Muscle of back (tissue), 3 donors: ENCODE measurements at regions not wholly inside any gene's neighbourhood (a gene's known extent, or its start where the extent isn't known, plus 50 kb on each side); places are given as distances from the start of the nearest gene placed in this dataset.
"Not testable (repeated sequence)": the region's sequence is repeated elsewhere in the genome, so short reads cannot be mapped to it uniquely, and the experiment has no call there.

Experiments
- DNase-seq, 3 donors: peaks; one replicate each; pipeline versions ENCODE4 v3.0.0 to v3.0.0-alpha.2; 2013

DNA sequence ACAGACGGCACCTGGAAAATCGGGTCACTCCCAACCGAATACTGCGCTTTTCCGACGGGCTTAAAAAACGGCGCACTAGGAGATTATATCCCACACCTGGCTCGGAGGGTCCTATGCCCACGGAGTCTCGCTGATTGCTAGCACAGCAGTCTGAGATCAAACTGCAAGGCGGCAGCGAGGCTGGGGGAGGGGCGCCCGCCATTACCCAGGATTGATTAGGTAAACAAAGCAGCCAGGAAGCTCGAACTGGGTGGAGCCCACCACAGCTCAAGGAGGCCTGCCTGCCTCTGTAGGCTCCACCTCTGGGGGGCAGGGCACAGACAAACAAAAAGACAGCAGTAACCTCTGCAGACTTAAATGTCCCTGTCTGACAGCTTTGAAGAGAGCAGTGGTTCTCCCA, 64.5 kb downstream of the SLC30A10 start:
- not testable (repeated sequence) for DNase-seq

DNA sequence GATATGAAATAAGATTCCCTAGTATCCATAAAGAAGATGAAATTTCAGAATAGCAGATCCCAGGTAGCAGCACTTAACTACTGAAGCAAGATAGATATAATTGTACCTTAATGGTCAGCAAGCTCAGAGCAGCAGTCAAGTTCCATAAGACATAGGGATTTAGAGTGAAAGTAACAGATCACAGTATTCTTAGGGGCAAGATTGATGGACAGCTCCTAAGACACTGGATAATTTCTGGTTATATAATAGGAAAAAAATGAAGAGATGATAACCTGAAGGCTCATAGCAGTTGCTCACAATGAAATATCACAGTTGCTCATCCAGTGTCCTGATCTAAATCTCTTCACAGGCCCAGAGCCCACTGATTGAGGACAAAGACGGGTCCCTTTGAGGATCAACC, 66.0 kb downstream of the SLC30A10 start:
- DNase-seq, result no peak

DNA sequence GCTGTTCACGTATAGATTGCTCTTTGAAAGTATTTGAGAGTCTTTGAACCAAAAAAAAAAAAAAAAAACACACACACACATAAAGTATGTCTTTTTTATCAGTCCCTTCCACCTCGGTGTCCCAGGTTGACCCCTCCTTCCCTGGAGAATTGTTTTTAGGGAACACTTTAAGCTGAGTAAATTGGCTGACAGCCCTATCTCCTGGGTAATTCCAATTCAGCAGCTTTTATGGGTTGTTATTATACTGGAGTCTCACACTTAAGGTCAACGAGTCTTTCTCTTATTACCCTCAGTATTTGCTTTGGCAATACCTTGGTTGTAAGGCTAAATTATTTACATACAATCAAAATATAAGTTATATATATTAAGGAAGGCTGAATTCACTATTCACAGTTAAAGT, 69.4 kb downstream of the SLC30A10 start:
- DNase-seq, result no peak

DNA sequence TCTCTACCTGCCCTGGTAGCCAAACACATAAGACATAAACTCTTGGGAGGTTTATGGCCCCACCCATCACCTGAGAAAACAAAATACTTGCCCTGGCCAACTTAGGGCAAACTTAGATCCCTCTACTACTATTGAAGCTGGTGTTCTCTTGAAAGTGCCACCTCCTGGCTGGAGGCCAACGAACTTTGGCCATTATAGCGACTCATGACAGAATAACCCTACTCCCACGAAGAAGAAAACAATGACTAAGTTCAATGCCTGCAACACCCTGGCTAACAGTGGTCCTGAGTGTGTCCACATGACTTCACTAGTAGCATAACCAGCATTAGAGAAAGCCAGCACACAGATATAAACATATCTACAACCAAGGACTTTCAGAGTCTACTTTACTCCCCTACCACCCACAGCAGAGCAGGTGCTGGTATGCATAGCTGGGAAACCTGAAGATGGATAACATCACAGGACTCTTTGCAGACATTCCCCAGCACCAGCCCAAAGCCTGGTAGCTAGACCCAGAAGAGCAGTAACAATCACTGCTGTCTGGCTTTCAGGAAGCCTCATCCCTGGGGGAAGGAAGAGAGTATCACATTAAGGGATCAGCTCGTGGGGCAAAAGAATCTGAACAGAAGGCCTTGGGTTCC, 81.0 kb downstream of the SLC30A10 start:
- DNase-seq, result no peak

DNA sequence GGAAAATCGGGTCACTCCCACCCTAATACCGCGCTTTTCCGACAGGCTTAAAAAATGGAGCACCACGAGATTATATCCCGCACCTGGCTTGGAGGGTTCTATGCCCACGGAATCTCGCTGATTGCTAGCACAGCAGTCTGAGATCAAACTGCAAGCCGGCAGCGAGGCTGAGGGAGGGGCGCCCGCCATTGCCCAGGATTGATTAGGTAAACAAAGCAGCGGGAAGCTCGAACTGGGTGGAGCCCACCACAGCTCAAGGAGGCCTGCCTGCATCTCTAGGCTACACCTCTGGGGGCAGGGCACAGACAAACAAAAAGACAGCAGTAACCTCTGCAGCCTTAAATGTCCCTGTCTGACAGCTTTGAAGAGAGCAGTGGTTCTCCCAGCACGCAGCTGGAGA, 88.8 kb downstream of the SLC30A10 start:
- DNase-seq, result not testable (repeated sequence)

DNA sequence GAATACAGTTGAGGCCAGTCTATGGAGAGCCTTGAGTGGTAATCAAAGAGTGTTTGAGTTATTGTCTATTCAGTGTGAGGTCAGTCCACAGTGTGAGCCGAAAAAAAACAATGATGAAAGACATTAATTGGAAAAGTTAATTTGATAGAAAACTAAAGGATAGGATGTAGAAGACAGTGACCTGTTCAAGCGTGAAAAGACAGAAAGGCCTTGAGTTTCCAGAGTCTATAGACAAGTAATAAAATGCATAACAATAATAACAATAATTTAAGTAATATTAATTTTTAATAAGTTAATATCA, 90.4 kb downstream of the SLC30A10 start:
- no peak for DNase-seq

DNA sequence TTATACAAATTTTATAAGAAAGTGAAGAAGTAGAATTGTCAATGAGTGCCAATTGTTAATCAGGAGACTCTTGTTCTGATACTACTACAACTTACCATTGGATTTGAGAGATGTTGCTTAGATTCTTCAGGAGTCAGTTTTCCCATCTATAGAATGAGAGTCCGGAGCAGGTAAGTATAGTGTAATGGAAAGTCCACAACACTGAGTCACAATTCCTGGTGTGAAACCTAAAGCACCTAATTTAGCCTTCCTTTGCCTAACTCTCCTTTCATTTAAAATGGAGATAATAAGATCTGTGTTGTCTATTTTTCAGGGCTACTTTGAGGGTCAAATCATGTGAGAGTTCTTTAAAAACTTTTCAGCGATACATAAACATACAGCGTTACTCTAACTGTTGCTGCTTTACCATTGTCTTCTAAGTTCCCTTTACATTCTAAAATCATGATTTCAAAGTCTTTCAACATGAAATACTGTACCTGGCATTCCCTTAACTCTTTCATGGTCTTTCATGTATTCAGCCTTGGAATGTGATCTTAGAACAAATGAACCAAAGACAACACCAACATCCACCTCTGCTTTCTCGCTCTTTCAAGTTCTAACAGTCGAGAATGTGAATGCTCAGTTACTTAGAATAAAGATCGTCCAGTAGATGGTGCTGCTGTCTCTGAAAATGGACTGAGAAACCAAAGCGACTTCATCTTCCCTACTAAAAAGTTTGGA, 90.9 kb downstream of the SLC30A10 start:
- DNase-seq, result peak; percentile 38 to 72 (median 50)

DNA sequence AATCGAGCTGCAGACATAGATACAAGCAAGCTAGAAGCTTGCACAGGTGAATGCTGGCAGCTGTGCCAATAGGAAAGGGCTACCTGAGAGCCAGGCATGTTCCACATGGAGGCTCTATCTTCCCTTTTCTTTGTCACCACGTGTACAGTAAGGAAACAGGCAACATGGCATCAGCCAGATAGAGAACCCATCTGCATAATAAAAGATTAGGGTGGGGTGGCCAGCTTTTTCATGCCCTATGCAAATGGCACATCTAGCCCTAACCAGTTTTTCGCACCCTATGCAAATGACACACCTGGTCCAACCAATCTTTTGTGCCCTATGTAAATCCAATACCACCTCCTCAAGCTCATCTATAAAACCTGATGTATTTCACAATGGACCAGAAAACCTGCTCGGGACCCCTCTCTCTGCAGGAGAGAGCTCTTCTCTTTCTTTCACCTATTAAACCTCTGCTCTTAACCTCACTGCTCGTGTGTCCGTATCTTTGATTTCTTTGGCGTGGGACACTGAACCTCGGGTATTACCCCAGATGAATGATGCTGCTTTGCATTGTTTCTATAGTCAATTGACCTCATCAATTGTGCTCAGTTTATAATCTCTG, 93.9 kb downstream of the SLC30A10 start:
- no peak for DNase-seq

DNA sequence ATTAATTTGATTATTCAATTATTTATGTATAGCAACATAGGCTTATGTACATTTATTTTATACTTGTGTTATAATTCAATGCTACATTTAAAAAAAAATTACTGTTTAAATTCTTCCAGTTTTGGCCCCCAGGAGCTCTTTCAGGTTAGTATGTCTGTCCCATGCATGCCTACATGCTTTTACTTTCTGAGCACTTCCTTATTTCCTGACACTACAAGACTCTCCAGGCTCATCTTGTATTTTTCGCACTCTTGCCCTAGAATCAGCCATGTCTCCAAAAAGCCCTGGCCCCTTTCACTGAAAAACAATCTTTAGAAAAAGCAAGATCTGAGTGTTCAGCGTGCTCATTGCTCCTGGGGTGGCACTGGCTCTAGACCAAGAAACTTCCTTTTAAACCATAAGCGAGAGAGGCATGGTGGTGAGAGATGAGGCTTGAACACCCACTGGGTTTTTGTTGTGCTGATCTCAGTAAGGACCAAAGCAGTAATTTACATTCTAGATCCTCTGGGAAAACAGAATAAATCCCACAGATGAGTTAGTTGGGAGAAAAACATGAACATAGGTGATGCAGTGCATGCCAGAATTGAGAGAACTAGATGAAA, 95.0 kb downstream of the SLC30A10 start:
- DNase-seq, result no peak

DNA sequence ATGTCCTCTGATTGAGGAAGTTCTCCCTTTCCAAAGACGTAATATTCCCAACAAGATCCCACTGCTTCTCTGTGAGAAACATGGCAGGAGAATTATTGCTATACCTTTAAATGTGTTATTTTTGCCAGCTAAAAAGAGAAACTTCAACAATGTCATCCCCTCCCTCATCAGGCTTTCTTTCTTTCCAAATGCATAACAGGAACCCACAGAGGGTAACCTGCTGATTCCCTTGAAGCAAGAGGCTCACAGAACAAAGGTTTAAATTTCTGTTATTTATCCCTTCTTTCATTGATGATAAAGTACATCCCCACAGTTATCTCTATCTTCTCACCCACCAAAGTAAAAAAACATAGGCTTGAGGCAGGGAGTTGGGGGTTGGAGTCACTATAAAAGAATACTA, 102.1 kb downstream of the SLC30A10 start:
- no peak for DNase-seq

DNA sequence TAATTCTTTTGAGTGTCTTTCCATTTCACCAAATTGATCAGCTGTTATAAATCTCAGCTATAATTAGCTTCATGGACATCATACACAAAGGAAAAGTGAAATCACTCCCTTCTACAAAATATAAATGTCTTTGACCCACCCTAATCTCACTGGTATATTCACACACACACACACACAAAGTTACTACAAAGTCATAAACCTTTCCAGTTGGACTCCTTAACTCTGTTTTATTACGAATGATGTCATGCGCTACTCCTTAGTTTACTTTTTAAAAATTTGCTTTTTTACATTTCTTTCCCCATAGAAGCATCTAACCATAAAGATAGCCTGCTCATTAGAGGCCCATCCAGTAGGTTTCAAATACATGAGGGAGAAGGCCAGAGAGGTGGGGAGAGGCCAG, 103.0 kb downstream of the SLC30A10 start:
- DNase-seq, result no peak

DNA sequence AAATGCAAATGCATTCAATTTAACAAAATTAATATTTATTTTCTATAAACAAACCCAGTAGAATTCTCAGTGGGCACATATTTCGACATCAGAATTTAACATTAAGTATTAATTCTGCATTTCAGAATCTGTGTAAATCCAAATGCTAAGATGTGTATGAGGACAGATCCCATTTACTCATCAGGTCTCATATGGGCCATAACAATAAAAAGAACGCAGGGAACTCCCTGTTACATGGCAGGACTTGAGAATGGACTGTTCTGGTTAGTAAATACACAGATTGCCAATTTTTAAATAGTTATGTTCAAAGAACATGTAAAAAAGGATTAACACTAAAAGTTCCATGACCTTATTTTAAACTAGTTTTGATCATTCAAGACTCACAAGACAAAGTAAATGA, 104.0 kb downstream of the SLC30A10 start:
- no peak for DNase-seq

DNA sequence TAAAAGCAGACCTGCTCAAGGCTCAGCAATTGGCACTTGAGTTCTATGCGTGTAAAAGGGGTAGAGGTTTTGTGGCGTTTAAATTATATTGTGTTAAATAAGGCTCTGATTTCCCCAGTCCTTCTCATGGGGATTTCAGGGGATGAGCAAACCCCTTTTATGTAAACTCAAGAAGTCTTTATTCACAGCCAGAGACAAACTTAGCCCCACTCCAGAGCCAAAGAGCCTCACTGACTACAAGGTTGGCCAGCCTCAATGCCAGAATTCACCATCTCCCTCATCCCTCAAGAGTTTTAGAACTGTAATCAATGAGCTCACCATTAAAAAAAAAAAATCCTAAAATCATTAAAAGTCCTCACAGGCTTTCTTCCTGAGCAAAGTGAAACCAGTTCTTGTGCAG, 107.8 kb downstream of the SLC30A10 start:
- no peak for DNase-seq

DNA sequence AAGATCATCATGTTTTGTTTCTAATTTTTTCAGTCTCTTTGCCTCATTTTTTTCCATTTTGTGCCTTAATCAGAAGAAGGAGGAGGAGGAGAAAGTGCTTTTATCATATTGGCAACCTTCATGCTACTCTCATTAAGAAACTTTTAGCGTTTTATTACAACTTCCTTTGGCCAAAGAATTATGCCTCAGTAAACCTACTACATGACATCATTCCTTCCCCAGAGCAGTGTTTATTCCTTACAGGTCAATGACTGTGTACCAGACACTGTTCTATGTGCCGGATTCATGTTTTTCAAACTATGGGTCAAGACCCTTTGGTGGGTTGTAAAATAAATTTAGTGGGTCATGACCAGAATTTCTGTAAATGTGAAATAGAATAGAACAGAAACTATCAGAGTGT, 110.4 kb downstream of the SLC30A10 start:
- DNase-seq, result no peak

DNA sequence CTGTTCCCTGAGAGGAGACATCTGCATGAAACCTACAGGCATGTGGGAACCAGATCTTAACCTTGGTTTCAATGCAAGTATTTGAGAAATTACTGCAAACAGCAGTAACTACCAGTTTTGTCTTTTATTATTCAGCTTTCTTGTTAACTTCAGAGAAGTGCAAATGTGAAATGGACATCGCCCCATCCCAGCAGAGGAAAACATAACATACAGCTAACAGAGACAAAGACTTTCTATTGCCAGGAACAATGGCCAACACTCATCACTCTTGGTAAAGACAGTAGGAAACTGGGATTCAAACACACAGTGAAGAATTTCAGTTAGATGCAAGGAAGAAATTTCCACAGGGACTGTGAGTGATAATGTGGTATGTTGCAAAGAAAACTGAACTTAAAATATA, 115.1 kb downstream of the SLC30A10 start:
- DNase-seq, result peak; percentile 78 to 94 (median 87)

DNA sequence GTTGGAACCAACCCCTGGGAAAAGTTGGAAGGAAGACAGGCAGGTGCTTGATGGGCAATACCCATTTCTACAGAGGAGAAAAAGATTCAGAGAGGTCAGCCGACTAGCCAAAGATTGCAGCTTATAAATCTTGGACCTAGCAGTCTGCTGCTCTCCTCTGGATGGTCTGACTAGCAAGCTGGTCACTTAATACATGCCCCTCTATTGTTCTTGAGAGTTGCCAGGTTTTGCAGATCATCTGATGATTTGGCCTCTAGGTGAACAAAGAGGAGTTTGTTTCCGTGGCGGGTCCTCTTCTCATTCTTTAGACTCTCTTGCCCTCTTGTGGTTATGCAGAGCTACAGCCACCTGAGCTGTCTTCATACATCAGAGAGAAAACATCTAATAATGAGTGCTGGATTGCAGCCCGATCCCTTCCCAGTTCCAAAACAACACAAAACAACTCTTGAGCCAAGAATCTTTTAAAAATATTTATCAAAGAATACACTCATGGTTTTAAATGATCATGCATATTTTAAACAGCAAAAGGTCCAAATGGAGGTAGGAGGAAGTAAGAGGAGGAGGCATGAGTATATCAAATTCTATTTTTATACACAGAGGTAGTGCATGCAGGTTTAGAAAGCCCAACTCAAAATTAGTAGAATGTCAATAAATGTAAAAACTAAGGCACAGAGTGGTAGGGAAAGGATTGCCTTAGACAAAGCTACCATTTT, 115.7 kb downstream of the SLC30A10 start:
- DNase-seq, result peak; percentile 59 to 86 (median 76)

DNA sequence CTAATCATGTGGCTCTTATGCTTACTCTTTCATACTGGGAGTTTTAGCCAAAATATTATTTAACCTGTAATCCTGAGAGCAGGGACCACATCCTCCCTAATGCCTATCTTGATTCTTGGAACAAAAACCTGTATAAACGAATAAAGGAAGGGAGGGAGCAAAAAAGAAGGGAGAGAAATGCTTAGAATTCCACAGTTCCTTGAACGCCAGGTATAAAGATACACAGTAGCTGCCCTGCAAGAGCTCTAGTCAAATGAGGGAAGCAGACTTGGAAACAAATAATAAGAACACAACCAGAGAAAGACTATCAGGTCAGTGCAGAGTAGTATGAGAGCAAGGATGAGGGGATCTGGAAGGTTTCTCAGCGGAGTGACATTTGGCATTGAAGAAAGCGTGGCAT, 116.3 kb downstream of the SLC30A10 start:
- DNase-seq, result no peak

DNA sequence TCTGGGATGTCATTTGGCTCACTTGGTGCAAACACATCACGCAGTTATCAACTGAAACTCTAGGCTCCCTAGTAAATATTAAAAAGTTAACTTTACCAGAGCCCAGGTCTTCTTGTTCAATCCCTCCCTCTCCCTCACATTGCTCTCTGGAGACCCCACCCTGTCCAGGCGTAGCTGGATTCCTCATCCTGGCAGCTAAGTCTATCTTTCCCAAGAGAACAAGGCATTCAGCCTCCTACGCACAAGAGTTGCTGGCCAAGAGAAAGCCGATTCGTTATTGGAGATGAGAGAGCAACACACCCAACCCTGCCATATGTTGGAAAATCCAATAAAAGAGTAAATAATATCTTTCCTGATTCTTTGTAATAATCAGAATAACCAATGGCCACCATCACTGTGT, 117.9 kb downstream of the SLC30A10 start:
- DNase-seq, result peak in 2 of 3 donors; percentile 37 to 74

DNA sequence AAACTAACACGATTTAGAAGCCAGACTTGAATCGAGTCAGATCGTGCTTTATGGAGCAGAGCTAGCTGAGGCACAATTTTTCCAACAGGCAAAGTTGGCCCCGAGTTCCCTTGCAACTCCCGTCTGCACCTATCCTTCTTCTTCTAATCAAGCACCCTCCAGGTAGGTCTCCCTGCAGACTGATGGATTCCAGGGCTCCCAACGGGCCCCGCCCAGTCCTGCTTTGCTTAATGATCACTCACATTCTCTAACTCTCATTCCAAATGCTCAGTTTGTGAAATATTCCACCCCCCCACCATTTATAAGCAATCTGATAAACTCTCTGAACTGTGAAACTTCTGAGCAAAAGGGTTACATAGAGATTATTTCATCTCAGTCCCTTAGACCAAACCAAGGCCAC, 119.6 kb downstream of the SLC30A10 start:
- DNase-seq, result no peak

DNA sequence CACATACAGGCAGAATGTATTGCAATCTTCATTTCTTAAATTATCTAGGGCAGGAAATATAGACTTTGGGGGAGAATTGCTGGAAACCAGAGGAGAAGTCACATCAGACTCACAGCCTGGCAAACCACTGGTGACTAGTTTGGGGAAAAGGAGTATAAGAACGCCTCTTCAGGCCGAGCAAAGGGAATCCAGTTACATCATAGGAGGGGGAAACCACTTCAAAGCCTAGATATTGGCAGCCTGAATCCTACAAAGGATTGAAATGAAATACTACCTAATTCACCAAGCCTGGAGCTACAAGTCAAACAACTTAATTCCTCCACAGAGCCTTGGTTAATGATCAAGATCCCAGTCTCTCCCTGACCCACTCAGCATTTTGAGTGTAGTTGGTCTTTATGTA, 121.7 kb downstream of the SLC30A10 start:
- no peak for DNase-seq

DNA sequence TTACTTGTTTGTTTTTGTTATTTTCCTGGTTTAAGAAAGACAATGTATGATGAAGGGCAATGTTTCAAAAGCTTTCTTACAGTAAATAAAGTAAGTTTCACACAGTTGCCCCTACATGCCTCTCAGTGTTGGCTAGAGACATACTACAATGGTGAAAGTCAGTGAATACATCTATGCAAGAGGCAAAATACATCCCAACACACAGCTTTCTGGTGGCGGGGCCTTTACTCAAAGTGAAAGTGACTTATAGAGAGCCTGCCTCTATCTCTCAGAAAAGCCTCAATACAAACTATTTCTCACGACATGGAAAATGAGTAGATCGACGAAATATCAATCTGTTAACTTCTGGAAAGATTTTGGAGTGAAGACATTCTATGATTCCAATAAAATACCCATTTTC, 122.3 kb downstream of the SLC30A10 start:
- DNase-seq, result no peak

DNA sequence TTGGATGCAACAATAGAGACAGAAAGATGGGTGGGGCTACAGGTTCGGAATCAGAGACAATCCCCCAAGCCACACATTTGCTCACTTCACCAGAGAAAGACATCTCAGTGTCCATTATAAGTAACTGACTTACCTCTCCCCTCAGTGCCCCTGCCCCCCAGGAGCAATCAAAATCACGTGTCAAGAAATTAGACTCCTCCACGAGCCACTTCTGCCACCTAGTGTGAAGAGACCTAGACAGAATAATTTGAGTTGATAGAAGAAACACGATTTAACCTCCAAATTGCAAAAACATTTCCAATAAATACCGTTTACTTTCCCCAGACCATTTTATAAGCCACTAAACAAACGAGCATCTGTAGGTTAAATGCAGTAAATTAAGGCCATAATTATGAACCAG, 123.2 kb downstream of the SLC30A10 start:
- DNase-seq, result no peak
